H1 (cell line): ENCODE measurements at regions not wholly inside any gene's neighbourhood (a gene's known extent, or its start where the extent isn't known, plus 50 kb on each side); places are given as distances from the start of the nearest gene placed in this dataset.

Source experiments
- ATF3 ChIP-seq: IDR thresholded peaks from 2 replicates; pipeline ENCODE4 v1.6.1; 2011; ENCODE audit warnings: low read depth, mild to moderate bottlenecking, low read length; ENCODE audit not compliant: insufficient read depth
- NANOG ChIP-seq: IDR thresholded peaks from 2 replicates; pipeline ENCODE4 v1.6.1; 2011; ENCODE audit warnings: low read length, low read depth, mild to moderate bottlenecking, inconsistent platforms; ENCODE audit not compliant: insufficient read depth, poor library complexity, severe bottlenecking
- POU5F1 ChIP-seq: IDR thresholded peaks from 2 replicates; pipeline ENCODE4 v1.6.1; 2011; ENCODE audit warnings: low read depth, mild to moderate bottlenecking, low read length, moderate library complexity
- RNF2 ChIP-seq: fragments of 200-900, 300-1000 bp; sonication (generic); IDR thresholded peaks from 2 replicates; pipeline ENCODE4 v1.7.1; 2016; ENCODE audit warnings: borderline replicate concordance, low read depth, mild to moderate bottlenecking, antibody characterized with exemption, low read length; ENCODE audit not compliant: poor library complexity, severe bottlenecking; ENCODE audit errors: missing control alignments
- SRF ChIP-seq: IDR thresholded peaks from 2 replicates; pipeline ENCODE4 v1.6.1; 2011; ENCODE audit warnings: mild to moderate bottlenecking, low read depth, low read length, moderate library complexity
- YY1 ChIP-seq: IDR thresholded peaks from 2 replicates; pipeline ENCODE4 v1.6.1; 2011; ENCODE audit warnings: low read depth, mild to moderate bottlenecking, low read length

- TF ChIP-seq ATF3 (no peak), NANOG (no peak), SRF (no peak), POU5F1 (no peak), RNF2 (no peak), YY1 (no peak)
- TF ChIP-seq, all 59 proteins: peak for 0
Measured at GRCh38 chr2:22950431-22950830, 434.5 kb upstream of the KLHL29 start (continued).
